Activated naive CD4-positive, alpha-beta T cell treated with anti-CD3 and anti-CD28 coated beads, Interleukin-2, amount 10 ng/mL, durations not matched to agents 7 days and 5 days (primary cell): ENCODE measurements at regions not wholly inside any gene's neighbourhood (a gene's known extent, or its start where the extent isn't known, plus 50 kb on each side); places are given as distances from the start of the nearest gene placed in this dataset.
"Not testable (repeated sequence)": the region's sequence is repeated elsewhere in the genome, so short reads cannot be mapped to it uniquely, and the experiment has no call there.

Experiments used
- CTCF ChIA-PET: fragments of 350-600 bp; sonication (Branson Sonifier 250); formaldehyde crosslinking; loops from one replicate; lab custom pipeline; 2021; ENCODE audit warnings: antibody characterized with exemption; lab: Charles Lee
- DNase-seq: peaks from one replicate; pipeline ENCODE4 v3.0.0-alpha.2; 2020
- H3K27ac Mint-ChIP-seq: one replicate; pipeline ENCODE4 v1.8.0; 2021; ENCODE audit warnings: mild to moderate bottlenecking, moderate library complexity, mixed read lengths
- H3K27me3 Mint-ChIP-seq: one replicate; pipeline ENCODE4 v1.8.0; 2021; ENCODE audit warnings: mild to moderate bottlenecking, mixed read lengths
- H3K36me3 Mint-ChIP-seq: one replicate; pipeline ENCODE4 v1.8.0; 2021; ENCODE audit warnings: mixed read lengths
- H3K4me1 Mint-ChIP-seq: one replicate; pipeline ENCODE4 v1.8.0; 2021; ENCODE audit warnings: mixed read lengths
- H3K4me3 Mint-ChIP-seq: one replicate; pipeline ENCODE4 v1.8.0; 2021; ENCODE audit warnings: mild to moderate bottlenecking, moderate library complexity, mixed read lengths
- H3K9me3 Mint-ChIP-seq: one replicate; pipeline ENCODE4 v1.8.0; 2021; ENCODE audit warnings: mixed read lengths

DNA sequence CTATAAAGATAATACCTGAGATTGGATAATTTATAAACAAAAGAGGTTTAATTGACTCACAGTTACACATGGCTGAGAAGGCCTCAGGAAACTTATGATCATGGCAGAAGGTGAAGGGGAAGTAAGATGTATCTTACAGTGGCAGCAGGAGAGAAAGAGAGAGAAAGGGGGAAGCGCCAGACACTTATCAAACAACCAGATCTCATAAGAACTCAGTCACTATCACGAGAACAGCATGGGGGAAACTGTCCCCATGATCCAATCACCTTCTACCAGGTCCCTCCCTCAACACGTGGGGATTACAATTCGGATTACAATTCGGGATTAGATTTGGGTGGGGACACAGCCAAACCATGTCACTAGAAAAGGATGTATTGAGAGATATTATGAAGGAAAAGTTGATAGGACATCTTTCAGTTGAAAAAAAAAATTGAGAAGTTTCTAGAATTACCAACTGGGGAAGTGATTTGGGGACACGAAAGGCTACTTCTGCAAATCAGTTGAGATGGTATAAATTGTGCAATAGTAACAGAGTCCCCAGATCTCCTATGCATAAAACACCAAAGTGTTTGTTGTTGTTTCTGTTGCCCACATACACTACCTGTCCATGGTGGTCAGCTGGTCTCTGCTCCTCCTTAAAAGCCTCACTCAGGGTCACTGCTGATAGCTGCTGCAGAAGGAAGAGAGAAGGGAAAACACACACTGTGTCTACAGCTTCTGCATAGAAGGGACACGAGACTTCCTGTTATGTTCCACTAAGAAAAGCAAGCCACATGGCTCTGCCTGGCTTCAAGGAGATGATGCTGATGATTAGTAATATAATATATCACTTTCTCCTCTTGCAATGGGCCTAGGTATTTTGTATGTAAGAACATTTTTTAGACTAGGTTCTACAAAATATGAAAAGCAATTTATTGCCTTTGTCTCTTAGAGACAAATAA lies 465.5 kb downstream of the PDZRN4 start:
- Mint-ChIP-seq H3K27ac (no peak overlapping the region), H3K27me3 (no peaks in the 10 kb centered on the region), H3K36me3 (no peaks in the 10 kb centered on the region), H3K4me3 (no peak overlapping the region), H3K9me3 (no peaks in the 10 kb centered on the region), H3K4me1 (no peaks in the 10 kb centered on the region)
- DNase-seq, result no peak
- CTCF ChIA-PET, result no interaction called here

DNA sequence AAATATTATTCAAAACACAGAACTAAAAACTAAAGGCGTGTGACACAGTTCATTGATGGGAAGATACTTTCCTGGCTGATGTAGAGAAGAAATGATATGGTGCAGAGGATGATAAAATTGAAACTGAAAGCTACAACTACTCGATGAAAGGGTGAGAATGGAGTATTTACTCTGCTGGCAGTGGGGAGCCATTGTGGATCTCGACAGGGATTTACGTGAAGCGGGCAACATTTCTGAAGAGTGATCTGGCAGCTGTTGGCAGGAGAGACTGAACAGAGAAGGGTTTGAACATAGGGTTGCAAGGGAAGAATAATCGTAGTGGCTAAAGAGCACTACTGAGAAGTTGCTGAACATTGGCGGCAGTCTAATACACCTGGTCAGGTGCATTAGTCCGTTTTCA lies 464.9 kb downstream of the PDZRN4 start:
- CTCF ChIA-PET, result no interaction called here
- Mint-ChIP-seq H3K9me3 (no peaks in the 10 kb centered on the region), H3K4me1 (no peaks in the 10 kb centered on the region), H3K4me3 (no peak overlapping the region), H3K27me3 (no peaks in the 10 kb centered on the region), H3K36me3 (no peaks in the 10 kb centered on the region), H3K27ac (no peak overlapping the region)
- DNase-seq, result no peak

DNA sequence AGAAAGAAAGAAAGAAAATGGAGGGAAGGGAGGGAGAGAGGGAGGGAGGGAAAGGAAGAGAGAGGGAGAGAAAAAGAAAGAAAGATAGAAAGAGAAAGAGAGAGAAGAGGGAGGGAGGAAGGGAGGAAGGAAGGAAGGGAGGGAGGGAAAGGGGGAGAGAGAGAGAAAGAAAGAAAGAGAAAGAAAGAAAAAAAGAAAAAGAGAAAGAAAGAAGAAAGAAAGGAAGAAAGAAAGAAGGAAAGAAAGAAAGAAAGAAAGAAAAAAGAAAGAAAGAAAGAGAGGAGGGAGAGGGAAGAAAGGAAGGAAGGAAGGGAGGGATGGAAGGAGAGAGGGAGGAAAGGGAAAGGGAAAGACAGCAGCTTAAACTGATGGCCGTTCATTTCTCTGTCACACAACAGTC lies 457.5 kb downstream of the PDZRN4 start:
- Mint-ChIP-seq H3K27ac (no peak overlapping the region), H3K9me3 (no peaks in the 10 kb centered on the region), H3K36me3 (no peaks in the 10 kb centered on the region), H3K4me1 (no peaks in the 10 kb centered on the region), H3K27me3 (peaks cover 4% of the 10 kb centered on the region), H3K4me3 (no peak overlapping the region)
- CTCF ChIA-PET, result no interaction called here
- no peak for DNase-seq

DNA sequence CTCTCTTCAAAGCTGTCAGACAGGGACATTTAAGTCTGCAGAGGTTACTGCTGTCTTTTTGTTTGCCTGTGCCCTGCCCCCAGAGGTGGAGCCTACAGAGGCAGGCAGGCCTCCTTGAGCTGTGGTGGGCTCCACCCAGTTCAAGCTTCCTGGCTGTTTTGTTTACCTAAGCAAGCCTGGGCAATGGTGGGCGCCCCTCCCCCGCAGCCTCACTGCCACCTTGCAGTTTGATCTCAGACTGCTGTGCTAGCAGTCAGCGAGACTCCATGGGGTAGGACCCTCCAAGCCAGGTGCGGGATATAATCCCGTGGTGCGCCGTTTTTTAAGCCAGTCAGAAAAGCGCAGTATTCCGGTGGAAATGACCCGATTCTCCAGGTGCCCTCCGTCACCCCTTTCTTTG lies 454.7 kb downstream of the PDZRN4 start:
- CTCF ChIA-PET, H3K9me3 Mint-ChIP-seq, DNase-seq, H3K4me3 Mint-ChIP-seq, H3K27me3 Mint-ChIP-seq, H3K27ac Mint-ChIP-seq, H3K4me1 Mint-ChIP-seq, H3K36me3 Mint-ChIP-seq: not testable (repeated sequence)

- Mint-ChIP-seq H3K27ac (no peak overlapping the region), H3K4me1 (no peaks in the 10 kb centered on the region), H3K9me3 (peaks cover 5% of the 10 kb centered on the region), H3K36me3 (no peaks in the 10 kb centered on the region), H3K4me3 (no peak overlapping the region), H3K27me3 (no peaks in the 10 kb centered on the region)
- no peak for DNase-seq
- CTCF ChIA-PET, result no interaction called here
Measured at GRCh38 chr12:41636653-41637052, 448.5 kb downstream of the PDZRN4 start.

DNA sequence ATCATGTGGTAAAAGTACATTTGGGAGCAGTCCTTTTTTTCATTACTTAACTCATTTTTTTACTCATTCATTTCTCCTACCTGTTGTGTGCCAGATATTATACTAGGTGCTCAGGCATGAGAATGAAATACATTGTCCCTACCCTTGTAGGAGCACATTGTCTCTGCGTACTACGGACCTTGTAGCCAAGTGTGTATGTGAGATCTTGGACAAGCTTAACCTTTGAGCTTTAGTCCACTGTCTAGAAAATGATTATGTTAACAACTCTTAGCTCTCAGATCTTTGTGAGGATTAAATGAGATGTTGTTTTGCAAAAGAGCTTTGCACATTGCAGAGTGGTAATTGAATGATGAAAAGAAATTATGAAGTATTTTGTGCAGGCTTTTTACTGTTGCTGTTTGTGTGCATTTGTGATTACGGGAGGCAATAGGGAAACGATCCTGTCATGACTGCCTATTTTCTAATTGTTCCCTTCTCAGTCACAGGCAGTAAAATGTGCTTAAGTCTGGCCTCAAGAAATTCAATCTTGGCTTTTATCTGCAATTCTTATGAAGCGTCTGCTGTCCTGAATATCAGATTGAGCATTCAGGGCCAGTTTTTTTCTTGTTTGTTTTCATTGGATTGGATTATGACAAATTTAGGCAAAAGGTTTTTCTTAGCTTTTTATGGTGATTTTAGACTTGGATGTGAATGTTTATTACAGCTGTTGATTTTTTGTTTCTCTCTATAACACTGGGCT lies 447.7 kb downstream of the PDZRN4 start:
- H3K27ac Mint-ChIP-seq, result no peak overlapping the region
- no peaks in the 10 kb centered on the region for H3K4me1 Mint-ChIP-seq
- H3K36me3 Mint-ChIP-seq, result no peaks in the 10 kb centered on the region
- H3K4me3 Mint-ChIP-seq, result no peak overlapping the region
- DNase-seq, result no peak
- peaks cover 5% of the 10 kb centered on the region for H3K9me3 Mint-ChIP-seq
- no peaks in the 10 kb centered on the region for H3K27me3 Mint-ChIP-seq
- CTCF ChIA-PET, result interaction anchor here (0.6 kb wide), 1 partner anchor 30 kb away, joined by 3 read pairs; no protein-coding TSS in a partner anchor

DNA sequence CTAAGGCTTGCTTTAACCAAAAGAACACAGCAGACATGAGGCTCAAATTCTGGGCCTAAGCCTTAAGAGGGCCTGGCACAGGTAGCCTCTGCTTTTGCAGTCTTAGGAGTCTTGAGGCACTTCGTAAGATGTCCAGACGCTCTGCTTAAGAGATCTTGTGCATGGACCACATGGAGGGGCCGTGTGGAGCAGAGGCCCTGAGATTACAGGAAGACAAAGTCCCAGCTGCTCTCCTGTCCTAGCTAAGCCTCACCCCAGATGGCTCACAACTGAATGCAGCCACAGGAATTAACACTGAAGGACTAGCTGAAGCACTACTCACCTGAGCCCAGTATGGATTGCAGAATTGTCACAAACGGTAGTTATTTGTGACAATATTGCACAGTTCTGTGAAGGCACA lies 446.0 kb downstream of the PDZRN4 start:
- H3K27ac Mint-ChIP-seq, result no peak overlapping the region
- peaks cover 5% of the 10 kb centered on the region for H3K9me3 Mint-ChIP-seq
- DNase-seq, result no peak
- no peaks in the 10 kb centered on the region for H3K36me3 Mint-ChIP-seq
- no peak overlapping the region for H3K4me3 Mint-ChIP-seq
- H3K27me3 Mint-ChIP-seq, result no peaks in the 10 kb centered on the region
- no peaks in the 10 kb centered on the region for H3K4me1 Mint-ChIP-seq
- CTCF ChIA-PET, result no interaction called here

DNA sequence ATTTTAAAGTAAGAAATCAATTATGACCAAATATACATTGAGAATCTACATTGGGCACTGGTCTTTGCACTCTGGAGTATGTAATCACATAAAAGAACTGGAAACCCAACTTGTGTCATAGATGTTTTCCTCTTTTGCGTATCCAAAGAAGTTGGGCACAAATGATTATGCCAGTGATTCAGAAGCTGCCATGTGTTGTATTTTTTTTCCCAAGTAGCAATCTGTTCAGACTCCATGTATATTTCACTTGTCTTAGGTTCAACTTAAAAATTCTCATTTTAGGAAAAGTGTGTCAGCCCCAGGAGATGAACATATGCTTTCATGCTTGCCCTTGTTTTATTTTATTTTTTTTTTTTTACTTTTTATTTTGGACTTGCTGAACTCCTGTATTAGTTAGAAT lies 441.5 kb downstream of the PDZRN4 start:
- Mint-ChIP-seq H3K9me3 (peaks cover 5% of the 10 kb centered on the region), H3K4me1 (no peaks in the 10 kb centered on the region), H3K4me3 (no peak overlapping the region), H3K27ac (no peak overlapping the region), H3K36me3 (no peaks in the 10 kb centered on the region), H3K27me3 (no peaks in the 10 kb centered on the region)
- no peak for DNase-seq
- CTCF ChIA-PET, result no interaction called here

DNA sequence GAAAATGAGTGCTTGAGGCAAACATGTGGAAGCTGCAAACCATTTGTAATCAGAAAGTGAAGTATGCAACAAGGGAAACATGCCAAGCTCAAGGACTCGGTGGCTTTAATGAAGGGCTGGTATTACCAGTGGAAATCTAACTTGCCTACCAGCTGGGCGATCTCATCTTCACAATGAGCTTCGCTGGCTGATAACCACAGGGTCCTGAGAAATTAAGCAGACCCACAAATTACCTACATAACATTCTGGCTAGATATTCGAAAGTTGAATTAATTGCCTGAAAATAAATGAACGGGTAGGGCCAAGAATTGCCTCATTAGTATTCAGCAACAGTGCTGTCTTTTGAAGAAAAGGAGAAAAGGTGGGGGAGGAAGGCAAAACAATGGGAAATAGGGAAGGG lies 439.4 kb downstream of the PDZRN4 start:
- CTCF ChIA-PET, result no interaction called here
- H3K9me3 Mint-ChIP-seq, result peaks cover 5% of the 10 kb centered on the region
- no peaks in the 10 kb centered on the region for H3K4me1 Mint-ChIP-seq
- no peaks in the 10 kb centered on the region for H3K36me3 Mint-ChIP-seq
- H3K27ac Mint-ChIP-seq, result no peak overlapping the region
- H3K27me3 Mint-ChIP-seq, result no peaks in the 10 kb centered on the region
- H3K4me3 Mint-ChIP-seq, result no peak overlapping the region
- no peak for DNase-seq

GRCh38 chr12:41624571-41624970 lies 436.5 kb downstream of the PDZRN4 start:
- Mint-ChIP-seq H3K27ac (no peak overlapping the region), H3K4me1 (no peaks in the 10 kb centered on the region), H3K4me3 (no peak overlapping the region), H3K9me3 (peaks cover 5% of the 10 kb centered on the region), H3K36me3 (no peaks in the 10 kb centered on the region), H3K27me3 (no peaks in the 10 kb centered on the region)
- DNase-seq, result no peak
- CTCF ChIA-PET, result no interaction called here
